ENCODE measurements at regions not wholly inside any gene's neighbourhood (a gene's known extent, or its start where the extent isn't known, plus 50 kb on each side); places are given as distances from the start of the nearest gene placed in this dataset.

DNA sequence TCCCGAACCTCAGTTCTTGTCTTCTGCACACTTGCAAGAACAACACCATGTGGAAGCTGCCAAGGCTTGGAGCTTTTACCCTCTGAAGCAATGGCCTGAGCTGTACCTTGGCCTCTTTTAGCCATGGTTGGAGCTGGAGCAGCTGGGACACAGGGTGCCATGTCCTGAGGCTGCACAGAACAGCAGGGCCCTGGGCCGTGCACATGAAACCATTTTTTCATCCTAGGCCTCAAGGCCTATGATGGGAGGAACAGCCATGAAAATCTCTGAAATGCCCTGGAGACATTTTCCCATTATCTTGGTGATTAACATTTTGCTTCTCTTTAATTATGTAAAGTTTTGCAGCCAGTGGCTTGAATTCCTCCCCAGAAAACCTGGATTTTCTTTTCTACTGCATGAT, 817.8 kb upstream of the CXADR start:
- TF ChIP-seq, protein P1, sequence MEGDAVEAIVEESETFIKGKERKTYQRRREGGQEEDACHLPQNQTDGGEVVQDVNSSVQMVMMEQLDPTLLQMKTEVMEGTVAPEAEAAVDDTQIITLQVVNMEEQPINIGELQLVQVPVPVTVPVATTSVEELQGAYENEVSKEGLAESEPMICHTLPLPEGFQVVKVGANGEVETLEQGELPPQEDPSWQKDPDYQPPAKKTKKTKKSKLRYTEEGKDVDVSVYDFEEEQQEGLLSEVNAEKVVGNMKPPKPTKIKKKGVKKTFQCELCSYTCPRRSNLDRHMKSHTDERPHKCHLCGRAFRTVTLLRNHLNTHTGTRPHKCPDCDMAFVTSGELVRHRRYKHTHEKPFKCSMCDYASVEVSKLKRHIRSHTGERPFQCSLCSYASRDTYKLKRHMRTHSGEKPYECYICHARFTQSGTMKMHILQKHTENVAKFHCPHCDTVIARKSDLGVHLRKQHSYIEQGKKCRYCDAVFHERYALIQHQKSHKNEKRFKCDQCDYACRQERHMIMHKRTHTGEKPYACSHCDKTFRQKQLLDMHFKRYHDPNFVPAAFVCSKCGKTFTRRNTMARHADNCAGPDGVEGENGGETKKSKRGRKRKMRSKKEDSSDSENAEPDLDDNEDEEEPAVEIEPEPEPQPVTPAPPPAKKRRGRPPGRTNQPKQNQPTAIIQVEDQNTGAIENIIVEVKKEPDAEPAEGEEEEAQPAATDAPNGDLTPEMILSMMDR (IDR thresholded peaks at IDR 0.05): no peak
- no peak for TF ChIP-seq POLR2A (IDR thresholded peaks at IDR 0.05)
